GM23338 (cell line): ENCODE measurements at regions not wholly inside any gene's neighbourhood (a gene's known extent, or its start where the extent isn't known, plus 50 kb on each side); places are given as distances from the start of the nearest gene placed in this dataset.

ENCODE experiments used
- ATAC-seq: fragments of 200-7000 bp; cut with Tn5 transposase; 3 replicates; pipeline ENCODE4 v1.9.1; 2020
- DNase-seq: peaks from one replicate; pipeline ENCODE4 v3.0.0-alpha.2; 2015; ENCODE audit warnings: low spot score
- H2AFZ ChIP-seq: fragments of 200-600 bp; sonication (generic); 2 replicates; pipeline ENCODE4 v1.8.0; 2016; ENCODE audit warnings: antibody characterized with exemption, mild to moderate bottlenecking, moderate library complexity
- H3F3A ChIP-seq: fragments of 200-600 bp; sonication (generic); replicated peaks from 2 replicates; pipeline ENCODE4 v1.8.0; 2017; ENCODE audit warnings: antibody characterized with exemption, mixed run types, low read depth
- H3K27ac ChIP-seq: fragments of 200-600 bp; sonication (generic); 2 replicates; pipeline ENCODE4 v1.6.1; 2016; ENCODE audit warnings: low read depth
- H3K27me3 ChIP-seq: fragments of 200-600 bp; sonication (generic); 2 replicates; pipeline ENCODE4 v1.8.0; 2016; ENCODE audit warnings: mild to moderate bottlenecking, mixed run types, moderate library complexity; ENCODE audit not compliant: insufficient read depth
- H3K36me3 ChIP-seq: fragments of 200-600 bp; sonication (generic); 2 replicates; pipeline ENCODE4 v1.8.0; 2016; ENCODE audit warnings: mild to moderate bottlenecking; ENCODE audit not compliant: insufficient read depth
- H3K4me1 ChIP-seq: fragments of 200-600 bp; sonication (generic); 2 replicates; pipeline ENCODE4 v1.8.0; 2016; ENCODE audit warnings: mild to moderate bottlenecking, moderate library complexity; ENCODE audit not compliant: insufficient read depth
- H3K4me2 ChIP-seq: fragments of 200-600 bp; sonication (generic); 2 replicates; pipeline ENCODE4 v1.7.1; 2017; ENCODE audit warnings: mixed run types
- H3K4me3 ChIP-seq: fragments of 200-600 bp; sonication (generic); 2 replicates; pipeline ENCODE4 v1.6.1; 2016; ENCODE audit warnings: mixed run types
- H3K79me2 ChIP-seq: fragments of 200-600 bp; sonication (generic); replicated peaks from 2 replicates; pipeline ENCODE4 v1.8.0; 2017; ENCODE audit warnings: mild to moderate bottlenecking; ENCODE audit not compliant: insufficient read depth
- H3K9me2 ChIP-seq: fragments of 200-600 bp; sonication (generic); 2 replicates; pipeline ENCODE4 v1.8.0; 2017; ENCODE audit not compliant: insufficient read depth
- H4K20me1 ChIP-seq: fragments of 200-600 bp; sonication (generic); replicated peaks from 2 replicates; pipeline ENCODE4 v1.8.0; 2017; ENCODE audit warnings: mild to moderate bottlenecking; ENCODE audit not compliant: insufficient read depth
- H3K27ac Mint-ChIP-seq: 2 replicates; pipeline ENCODE4 v1.8.0; 2020; ENCODE audit warnings: inconsistent platforms, mild to moderate bottlenecking, moderate library complexity, mixed read lengths
- H3K27me3 Mint-ChIP-seq: 3 replicates; pipeline ENCODE4 v1.8.0; 2022; ENCODE audit warnings: low read depth, mild to moderate bottlenecking, moderate library complexity, mixed read lengths, inconsistent platforms; ENCODE audit not compliant: insufficient read depth, poor library complexity
- H3K36me3 Mint-ChIP-seq: 3 replicates; pipeline ENCODE4 v1.8.0; 2021; ENCODE audit warnings: low read depth, mild to moderate bottlenecking, inconsistent platforms, moderate library complexity, mixed read lengths
- H3K4me1 Mint-ChIP-seq: 3 replicates; pipeline ENCODE4 v1.8.0; 2020; ENCODE audit warnings: mild to moderate bottlenecking, inconsistent platforms, mixed read lengths
- H3K4me3 Mint-ChIP-seq: 3 replicates; pipeline ENCODE4 v1.8.0; 2021; ENCODE audit warnings: moderate library complexity, mild to moderate bottlenecking, inconsistent platforms, mixed read lengths
- H3K9me3 Mint-ChIP-seq: 3 replicates; pipeline ENCODE4 v1.8.0; 2020; ENCODE audit warnings: moderate library complexity, mild to moderate bottlenecking, inconsistent platforms, mixed read lengths
- CREB1 ChIP-seq: fragments of 250-450 bp; sonication (Bioruptor Pico); IDR thresholded peaks from 2 replicates; pipeline ENCODE4 v1.5.0; 2020; ENCODE audit warnings: low read depth, mild to moderate bottlenecking, moderate library complexity
- EZH2phosphoT487 ChIP-seq: fragments of 200-600 bp; sonication (generic); IDR thresholded peaks from one replicate; pipeline ENCODE4 v1.8.1; 2018; ENCODE audit warnings: antibody characterized with exemption; ENCODE audit not compliant: unreplicated experiment
- JUNB ChIP-seq: IDR thresholded peaks from one replicate; pipeline ENCODE4 v1.6.1; 2016; ENCODE audit warnings: antibody characterized with exemption; ENCODE audit not compliant: unreplicated experiment
- NANOG ChIP-seq: IDR thresholded peaks from 2 replicates; pipeline ENCODE4 v1.6.1; 2016; ENCODE audit warnings: antibody characterized with exemption, borderline replicate concordance
- POLR2AphosphoS5 ChIP-seq: IDR thresholded peaks from 2 replicates; pipeline ENCODE4 v1.6.1; 2016; ENCODE audit warnings: antibody characterized with exemption, low read depth
- STAT1 ChIP-seq: IDR thresholded peaks from one replicate; pipeline ENCODE4 v1.6.1; 2016; ENCODE audit warnings: antibody characterized with exemption; ENCODE audit not compliant: unreplicated experiment
- ZNF114 ChIP-seq: fragments of 250-450 bp; sonication (Bioruptor Pico); IDR thresholded peaks from 2 replicates; pipeline ENCODE4 v1.5.0; 2020; ENCODE audit warnings: mild to moderate bottlenecking, moderate library complexity
- ZNF331 ChIP-seq: fragments of 250-450 bp; sonication (Bioruptor Pico); IDR thresholded peaks from 2 replicates; pipeline ENCODE4 v1.5.0; 2020; ENCODE audit warnings: low read depth, mild to moderate bottlenecking, moderate library complexity
- TF ChIP-seq, protein P1 (sequence below): IDR thresholded peaks from 2 replicates; pipeline ENCODE4 v1.6.1; 2016; ENCODE audit warnings: antibody characterized with exemption
- TF ChIP-seq, protein P2 (sequence below): IDR thresholded peaks from one replicate; pipeline ENCODE4 v1.6.1; 2018; ENCODE audit warnings: antibody characterized with exemption; ENCODE audit not compliant: unreplicated experiment
- TF ChIP-seq, protein P3 (sequence below), 2 experiments: fragments of 200-600 bp in 1 of 2; sonication (generic) in 1 of 2; conservative IDR thresholded peaks; 2 replicates each; pipeline versions ENCODE4 v1.5.1 to v1.6.1; 2016 to 2017; ENCODE audit warnings: antibody characterized with exemption in 2 of 2, low read depth in 2 of 2, mild to moderate bottlenecking in 2 of 2, moderate library complexity in 1 of 2
- TF ChIP-seq, protein P4 (sequence below): fragments of 250-450 bp; sonication (Bioruptor Pico); IDR thresholded peaks from 2 replicates; pipeline ENCODE4 v1.5.0; 2020; ENCODE audit warnings: mild to moderate bottlenecking, moderate library complexity

DNA sequence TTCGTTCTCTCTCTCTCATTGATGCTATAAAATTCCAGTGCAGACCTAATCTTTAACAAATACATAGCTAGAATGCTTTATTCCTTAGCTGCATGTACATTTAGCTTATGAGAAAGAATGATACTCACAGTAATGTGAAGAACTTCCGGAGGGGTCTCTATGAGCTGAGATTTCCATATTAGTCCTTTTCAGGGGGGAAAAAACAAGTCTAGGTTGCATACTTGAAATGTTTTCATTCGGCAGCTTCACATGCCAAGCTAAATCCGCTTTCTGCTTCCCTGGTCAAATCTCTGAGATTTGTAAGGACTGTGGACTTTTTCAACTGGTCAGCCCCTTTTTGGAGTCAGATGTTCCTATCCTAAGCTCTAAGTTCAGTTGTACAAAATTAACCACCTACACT, 111.5 kb upstream of the COL8A1 start:
- DNase-seq (no peak), ATAC-seq (no peak)
- Histone ChIP-seq H3F3A (no peaks in the 10 kb centered on the region), H3K27ac (peak overlapping the region; percentile 18; the same call in 1 of the 2 replicates), H2AFZ (0 out of 2 replicates have a peak overlapping the region, but pooled peaks have one; percentile 38), H3K79me2 (no peaks in the 10 kb centered on the region), H3K27me3 (no peaks in the 10 kb centered on the region), H3K36me3 (no peaks in the 10 kb centered on the region), H3K4me3 (peak overlapping the region; percentile 21; the same call in 1 of the 2 replicates), H4K20me1 (no peaks in the 10 kb centered on the region), H3K4me2 (peak overlapping the region; percentile 34; the same call in 1 of the 2 replicates), H3K9me2 (no peaks in the 10 kb centered on the region), H3K4me1 (peaks cover 25% of the 10 kb centered on the region)
- Mint-ChIP-seq H3K27ac (no peak overlapping the region; the same call in 1 of the 2 replicates), H3K9me3 (no peaks in the 10 kb centered on the region; the same call in 2 of the 3 replicates), H3K27me3 (peaks cover 1% of the 10 kb centered on the region), H3K4me3 (no peak overlapping the region), H3K36me3 (no peaks in the 10 kb centered on the region), H3K4me1 (peaks cover 18% of the 10 kb centered on the region)
- TF ChIP-seq JUNB, result no peak
- TF ChIP-seq EZH2phosphoT487, result no peak
- no peak for TF ChIP-seq ZNF114
- TF ChIP-seq POLR2AphosphoS5, result no peak
- TF ChIP-seq, protein P1, sequence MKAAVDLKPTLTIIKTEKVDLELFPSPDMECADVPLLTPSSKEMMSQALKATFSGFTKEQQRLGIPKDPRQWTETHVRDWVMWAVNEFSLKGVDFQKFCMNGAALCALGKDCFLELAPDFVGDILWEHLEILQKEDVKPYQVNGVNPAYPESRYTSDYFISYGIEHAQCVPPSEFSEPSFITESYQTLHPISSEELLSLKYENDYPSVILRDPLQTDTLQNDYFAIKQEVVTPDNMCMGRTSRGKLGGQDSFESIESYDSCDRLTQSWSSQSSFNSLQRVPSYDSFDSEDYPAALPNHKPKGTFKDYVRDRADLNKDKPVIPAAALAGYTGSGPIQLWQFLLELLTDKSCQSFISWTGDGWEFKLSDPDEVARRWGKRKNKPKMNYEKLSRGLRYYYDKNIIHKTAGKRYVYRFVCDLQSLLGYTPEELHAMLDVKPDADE, result no peak
- no peak for TF ChIP-seq NANOG
- TF ChIP-seq STAT1, result no peak
- TF ChIP-seq, protein P2, sequence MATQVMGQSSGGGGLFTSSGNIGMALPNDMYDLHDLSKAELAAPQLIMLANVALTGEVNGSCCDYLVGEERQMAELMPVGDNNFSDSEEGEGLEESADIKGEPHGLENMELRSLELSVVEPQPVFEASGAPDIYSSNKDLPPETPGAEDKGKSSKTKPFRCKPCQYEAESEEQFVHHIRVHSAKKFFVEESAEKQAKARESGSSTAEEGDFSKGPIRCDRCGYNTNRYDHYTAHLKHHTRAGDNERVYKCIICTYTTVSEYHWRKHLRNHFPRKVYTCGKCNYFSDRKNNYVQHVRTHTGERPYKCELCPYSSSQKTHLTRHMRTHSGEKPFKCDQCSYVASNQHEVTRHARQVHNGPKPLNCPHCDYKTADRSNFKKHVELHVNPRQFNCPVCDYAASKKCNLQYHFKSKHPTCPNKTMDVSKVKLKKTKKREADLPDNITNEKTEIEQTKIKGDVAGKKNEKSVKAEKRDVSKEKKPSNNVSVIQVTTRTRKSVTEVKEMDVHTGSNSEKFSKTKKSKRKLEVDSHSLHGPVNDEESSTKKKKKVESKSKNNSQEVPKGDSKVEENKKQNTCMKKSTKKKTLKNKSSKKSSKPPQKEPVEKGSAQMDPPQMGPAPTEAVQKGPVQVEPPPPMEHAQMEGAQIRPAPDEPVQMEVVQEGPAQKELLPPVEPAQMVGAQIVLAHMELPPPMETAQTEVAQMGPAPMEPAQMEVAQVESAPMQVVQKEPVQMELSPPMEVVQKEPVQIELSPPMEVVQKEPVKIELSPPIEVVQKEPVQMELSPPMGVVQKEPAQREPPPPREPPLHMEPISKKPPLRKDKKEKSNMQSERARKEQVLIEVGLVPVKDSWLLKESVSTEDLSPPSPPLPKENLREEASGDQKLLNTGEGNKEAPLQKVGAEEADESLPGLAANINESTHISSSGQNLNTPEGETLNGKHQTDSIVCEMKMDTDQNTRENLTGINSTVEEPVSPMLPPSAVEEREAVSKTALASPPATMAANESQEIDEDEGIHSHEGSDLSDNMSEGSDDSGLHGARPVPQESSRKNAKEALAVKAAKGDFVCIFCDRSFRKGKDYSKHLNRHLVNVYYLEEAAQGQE, result no peak
- TF ChIP-seq ZNF331, result no peak
- TF ChIP-seq, protein P3, sequence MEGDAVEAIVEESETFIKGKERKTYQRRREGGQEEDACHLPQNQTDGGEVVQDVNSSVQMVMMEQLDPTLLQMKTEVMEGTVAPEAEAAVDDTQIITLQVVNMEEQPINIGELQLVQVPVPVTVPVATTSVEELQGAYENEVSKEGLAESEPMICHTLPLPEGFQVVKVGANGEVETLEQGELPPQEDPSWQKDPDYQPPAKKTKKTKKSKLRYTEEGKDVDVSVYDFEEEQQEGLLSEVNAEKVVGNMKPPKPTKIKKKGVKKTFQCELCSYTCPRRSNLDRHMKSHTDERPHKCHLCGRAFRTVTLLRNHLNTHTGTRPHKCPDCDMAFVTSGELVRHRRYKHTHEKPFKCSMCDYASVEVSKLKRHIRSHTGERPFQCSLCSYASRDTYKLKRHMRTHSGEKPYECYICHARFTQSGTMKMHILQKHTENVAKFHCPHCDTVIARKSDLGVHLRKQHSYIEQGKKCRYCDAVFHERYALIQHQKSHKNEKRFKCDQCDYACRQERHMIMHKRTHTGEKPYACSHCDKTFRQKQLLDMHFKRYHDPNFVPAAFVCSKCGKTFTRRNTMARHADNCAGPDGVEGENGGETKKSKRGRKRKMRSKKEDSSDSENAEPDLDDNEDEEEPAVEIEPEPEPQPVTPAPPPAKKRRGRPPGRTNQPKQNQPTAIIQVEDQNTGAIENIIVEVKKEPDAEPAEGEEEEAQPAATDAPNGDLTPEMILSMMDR (conservative IDR thresholded peaks at IDR 0.05; ENCODE audit: low read depth in 2 of 2), result no peak
- TF ChIP-seq, protein P4, sequence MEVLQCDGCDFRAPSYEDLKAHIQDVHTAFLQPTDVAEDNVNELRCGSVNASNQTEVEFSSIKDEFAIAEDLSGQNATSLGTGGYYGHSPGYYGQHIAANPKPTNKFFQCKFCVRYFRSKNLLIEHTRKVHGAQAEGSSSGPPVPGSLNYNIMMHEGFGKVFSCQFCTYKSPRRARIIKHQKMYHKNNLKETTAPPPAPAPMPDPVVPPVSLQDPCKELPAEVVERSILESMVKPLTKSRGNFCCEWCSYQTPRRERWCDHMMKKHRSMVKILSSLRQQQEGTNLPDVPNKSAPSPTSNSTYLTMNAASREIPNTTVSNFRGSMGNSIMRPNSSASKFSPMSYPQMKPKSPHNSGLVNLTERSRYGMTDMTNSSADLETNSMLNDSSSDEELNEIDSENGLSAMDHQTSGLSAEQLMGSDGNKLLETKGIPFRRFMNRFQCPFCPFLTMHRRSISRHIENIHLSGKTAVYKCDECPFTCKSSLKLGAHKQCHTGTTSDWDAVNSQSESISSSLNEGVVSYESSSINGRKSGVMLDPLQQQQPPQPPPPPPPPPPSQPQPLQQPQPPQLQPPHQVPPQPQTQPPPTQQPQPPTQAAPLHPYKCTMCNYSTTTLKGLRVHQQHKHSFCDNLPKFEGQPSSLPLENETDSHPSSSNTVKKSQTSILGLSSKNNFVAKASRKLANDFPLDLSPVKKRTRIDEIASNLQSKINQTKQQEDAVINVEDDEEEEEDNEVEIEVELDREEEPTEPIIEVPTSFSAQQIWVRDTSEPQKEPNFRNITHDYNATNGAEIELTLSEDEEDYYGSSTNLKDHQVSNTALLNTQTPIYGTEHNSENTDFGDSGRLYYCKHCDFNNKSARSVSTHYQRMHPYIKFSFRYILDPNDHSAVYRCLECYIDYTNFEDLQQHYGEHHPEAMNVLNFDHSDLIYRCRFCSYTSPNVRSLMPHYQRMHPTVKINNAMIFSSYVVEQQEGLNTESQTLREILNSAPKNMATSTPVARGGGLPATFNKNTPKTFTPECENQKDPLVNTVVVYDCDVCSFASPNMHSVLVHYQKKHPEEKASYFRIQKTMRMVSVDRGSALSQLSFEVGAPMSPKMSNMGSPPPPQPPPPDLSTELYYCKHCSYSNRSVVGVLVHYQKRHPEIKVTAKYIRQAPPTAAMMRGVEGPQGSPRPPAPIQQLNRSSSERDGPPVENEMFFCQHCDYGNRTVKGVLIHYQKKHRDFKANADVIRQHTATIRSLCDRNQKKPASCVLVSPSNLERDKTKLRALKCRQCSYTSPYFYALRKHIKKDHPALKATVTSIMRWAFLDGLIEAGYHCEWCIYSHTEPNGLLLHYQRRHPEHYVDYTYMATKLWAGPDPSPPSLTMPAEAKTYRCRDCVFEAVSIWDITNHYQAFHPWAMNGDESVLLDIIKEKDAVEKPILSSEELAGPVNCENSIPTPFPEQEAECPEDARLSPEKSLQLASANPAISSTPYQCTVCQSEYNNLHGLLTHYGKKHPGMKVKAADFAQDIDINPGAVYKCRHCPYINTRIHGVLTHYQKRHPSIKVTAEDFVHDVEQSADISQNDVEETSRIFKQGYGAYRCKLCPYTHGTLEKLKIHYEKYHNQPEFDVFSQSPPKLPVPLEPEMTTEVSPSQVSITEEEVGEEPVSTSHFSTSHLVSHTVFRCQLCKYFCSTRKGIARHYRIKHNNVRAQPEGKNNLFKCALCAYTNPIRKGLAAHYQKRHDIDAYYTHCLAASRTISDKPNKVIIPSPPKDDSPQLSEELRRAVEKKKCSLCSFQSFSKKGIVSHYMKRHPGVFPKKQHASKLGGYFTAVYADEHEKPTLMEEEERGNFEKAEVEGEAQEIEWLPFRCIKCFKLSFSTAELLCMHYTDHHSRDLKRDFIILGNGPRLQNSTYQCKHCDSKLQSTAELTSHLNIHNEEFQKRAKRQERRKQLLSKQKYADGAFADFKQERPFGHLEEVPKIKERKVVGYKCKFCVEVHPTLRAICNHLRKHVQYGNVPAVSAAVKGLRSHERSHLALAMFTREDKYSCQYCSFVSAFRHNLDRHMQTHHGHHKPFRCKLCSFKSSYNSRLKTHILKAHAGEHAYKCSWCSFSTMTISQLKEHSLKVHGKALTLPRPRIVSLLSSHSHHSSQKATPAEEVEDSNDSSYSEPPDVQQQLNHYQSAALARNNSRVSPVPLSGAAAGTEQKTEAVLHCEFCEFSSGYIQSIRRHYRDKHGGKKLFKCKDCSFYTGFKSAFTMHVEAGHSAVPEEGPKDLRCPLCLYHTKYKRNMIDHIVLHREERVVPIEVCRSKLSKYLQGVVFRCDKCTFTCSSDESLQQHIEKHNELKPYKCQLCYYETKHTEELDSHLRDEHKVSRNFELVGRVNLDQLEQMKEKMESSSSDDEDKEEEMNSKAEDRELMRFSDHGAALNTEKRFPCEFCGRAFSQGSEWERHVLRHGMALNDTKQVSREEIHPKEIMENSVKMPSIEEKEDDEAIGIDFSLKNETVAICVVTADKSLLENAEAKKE (CRISPR knock-in tag), result no peak
- no peak for TF ChIP-seq CREB1
